ENCODE measurements at regions not wholly inside any gene's neighbourhood (a gene's known extent, or its start where the extent isn't known, plus 50 kb on each side); places are given as distances from the start of the nearest gene placed in this dataset.
A peak's percentile ranks its signal among the peaks of the same experiment; 100 is the strongest.

DNA sequence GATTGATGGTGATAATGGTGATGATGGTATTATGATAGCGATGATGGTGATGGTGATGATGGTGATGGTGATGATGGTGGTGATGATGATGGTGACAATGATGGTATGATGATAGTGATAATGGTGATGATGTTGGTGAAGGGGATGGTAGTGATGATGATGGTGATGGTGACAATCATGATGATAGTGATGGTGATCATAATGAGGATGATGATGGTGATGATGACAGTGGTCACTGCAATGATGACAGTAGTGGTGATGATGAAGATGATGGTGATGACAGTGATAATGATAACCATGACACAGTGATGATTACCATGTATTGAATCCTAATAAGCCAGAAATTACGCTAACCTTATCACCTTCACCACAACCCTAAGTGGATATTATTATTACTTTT, 128.2 kb downstream of the SHANK2 start:
- H3K9me3 Mint-ChIP-seq = peaks cover 14% of the 10 kb centered on the region
- peaks cover 23% of the 10 kb centered on the region for H3K36me3 Mint-ChIP-seq
- H3K27ac Mint-ChIP-seq = no peak overlapping the region
- H3K4me3 Mint-ChIP-seq = no peak overlapping the region
- TF ChIP-seq, protein P1, sequence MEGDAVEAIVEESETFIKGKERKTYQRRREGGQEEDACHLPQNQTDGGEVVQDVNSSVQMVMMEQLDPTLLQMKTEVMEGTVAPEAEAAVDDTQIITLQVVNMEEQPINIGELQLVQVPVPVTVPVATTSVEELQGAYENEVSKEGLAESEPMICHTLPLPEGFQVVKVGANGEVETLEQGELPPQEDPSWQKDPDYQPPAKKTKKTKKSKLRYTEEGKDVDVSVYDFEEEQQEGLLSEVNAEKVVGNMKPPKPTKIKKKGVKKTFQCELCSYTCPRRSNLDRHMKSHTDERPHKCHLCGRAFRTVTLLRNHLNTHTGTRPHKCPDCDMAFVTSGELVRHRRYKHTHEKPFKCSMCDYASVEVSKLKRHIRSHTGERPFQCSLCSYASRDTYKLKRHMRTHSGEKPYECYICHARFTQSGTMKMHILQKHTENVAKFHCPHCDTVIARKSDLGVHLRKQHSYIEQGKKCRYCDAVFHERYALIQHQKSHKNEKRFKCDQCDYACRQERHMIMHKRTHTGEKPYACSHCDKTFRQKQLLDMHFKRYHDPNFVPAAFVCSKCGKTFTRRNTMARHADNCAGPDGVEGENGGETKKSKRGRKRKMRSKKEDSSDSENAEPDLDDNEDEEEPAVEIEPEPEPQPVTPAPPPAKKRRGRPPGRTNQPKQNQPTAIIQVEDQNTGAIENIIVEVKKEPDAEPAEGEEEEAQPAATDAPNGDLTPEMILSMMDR (conservative IDR thresholded peaks at IDR 0.05) = no peak
- H3K4me1 Mint-ChIP-seq (ENCODE audit: unreplicated experiment) = peaks cover 14% of the 10 kb centered on the region
- no peaks in the 10 kb centered on the region for H3K27me3 Mint-ChIP-seq
- no peak for DNase-seq (ENCODE audit: extremely low spot score, unreplicated experiment)

DNA sequence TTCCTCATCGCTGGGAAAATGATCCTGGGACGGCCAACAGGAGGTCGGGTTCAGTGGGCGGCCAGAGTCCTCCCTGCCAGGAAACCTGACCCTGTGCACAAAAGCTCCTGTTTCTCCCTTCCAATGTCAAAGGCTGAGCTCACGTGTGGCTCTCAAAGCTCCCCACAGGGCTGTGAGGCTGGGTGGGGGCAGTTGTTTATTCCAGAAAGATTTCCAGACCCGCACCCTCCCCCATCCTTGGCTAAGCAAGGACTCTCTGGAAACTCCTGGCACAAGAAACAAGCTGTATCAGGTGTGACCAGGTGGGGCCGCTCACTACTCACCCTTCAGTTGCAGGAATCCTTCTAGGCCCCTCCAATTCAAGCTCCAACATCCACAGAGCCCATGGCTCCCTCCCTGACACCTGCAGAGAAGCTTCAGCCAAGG, 131.9 kb downstream of the SHANK2 start:
- Mint-ChIP-seq H3K4me1 (ENCODE audit: unreplicated experiment) (peaks cover 14% of the 10 kb centered on the region), H3K4me3 (peak overlapping the region; percentile 45), H3K27me3 (no peaks in the 10 kb centered on the region), H3K27ac (no peak overlapping the region), H3K36me3 (peaks cover 21% of the 10 kb centered on the region), H3K9me3 (peaks cover 14% of the 10 kb centered on the region)
- no peak for DNase-seq (ENCODE audit: extremely low spot score, unreplicated experiment)
- TF ChIP-seq, protein P1 (conservative IDR thresholded peaks at IDR 0.05) = peak; percentile 57

- Mint-ChIP-seq H3K4me3 (no peak overlapping the region), H3K4me1 (ENCODE audit: unreplicated experiment) (peaks cover 15% of the 10 kb centered on the region), H3K9me3 (peaks cover 14% of the 10 kb centered on the region), H3K27me3 (no peaks in the 10 kb centered on the region), H3K27ac (no peak overlapping the region), H3K36me3 (peaks cover 14% of the 10 kb centered on the region)
- TF ChIP-seq, protein P1 (conservative IDR thresholded peaks at IDR 0.05) = no peak
- no peak for DNase-seq (ENCODE audit: extremely low spot score, unreplicated experiment)
Observed at GRCh38 chr11:71119656-71120269, 132.6 kb downstream of the SHANK2 start.

- H3K36me3 Mint-ChIP-seq = peaks cover 9% of the 10 kb centered on the region
- H3K27ac Mint-ChIP-seq = no peak overlapping the region
- peaks cover 9% of the 10 kb centered on the region for H3K9me3 Mint-ChIP-seq
- TF ChIP-seq, protein P1 (conservative IDR thresholded peaks at IDR 0.05) = no peak
- H3K4me3 Mint-ChIP-seq = no peak overlapping the region
- no peaks in the 10 kb centered on the region for H3K27me3 Mint-ChIP-seq
- peaks cover 22% of the 10 kb centered on the region for H3K4me1 Mint-ChIP-seq (ENCODE audit: unreplicated experiment)
- no peak for DNase-seq (ENCODE audit: extremely low spot score, unreplicated experiment)
Observed at GRCh38 chr11:71118671-71119250, 133.6 kb downstream of the SHANK2 start.

- Mint-ChIP-seq H3K4me1 (ENCODE audit: unreplicated experiment) (peaks cover 30% of the 10 kb centered on the region), H3K4me3 (no peak overlapping the region), H3K27ac (no peak overlapping the region), H3K27me3 (no peaks in the 10 kb centered on the region), H3K9me3 (no peaks in the 10 kb centered on the region), H3K36me3 (no peaks in the 10 kb centered on the region)
- TF ChIP-seq, protein P1 (conservative IDR thresholded peaks at IDR 0.05) = no peak
- DNase-seq (ENCODE audit: extremely low spot score, unreplicated experiment) = no peak
Observed at GRCh38 chr11:71117311-71117710, 135.1 kb downstream of the SHANK2 start.
